ENCODE measurements at regions not wholly inside any gene's neighbourhood (a gene's known extent, or its start where the extent isn't known, plus 50 kb on each side); places are given as distances from the start of the nearest gene placed in this dataset.
"Not testable (repeated sequence)": the region's sequence is repeated elsewhere in the genome, so short reads cannot be mapped to it uniquely, and the experiment has no call there.

- DNase-seq: not testable (repeated sequence)
These were observed 79.1 kb upstream of the CLDN5 start for GRCh38 chr22:19603346-19603745.

- no peak for DNase-seq
These were observed 79.6 kb upstream of the CLDN5 start for GRCh38 chr22:19603767-19604166.

GRCh38 chr22:19604711-19605268 lies 80.6 kb upstream of the CLDN5 start:
- no peak for DNase-seq

GRCh38 chr22:19605508-19606331 lies 81.5 kb upstream of the CLDN5 start:
- DNase-seq: no peak

GRCh38 chr22:19606332-19607191 lies 82.4 kb upstream of the CLDN5 start:
- DNase-seq: no peak

- DNase-seq: no peak
These were observed 83.2 kb upstream of the CLDN5 start for GRCh38 chr22:19607192-19608002.

- DNase-seq: no peak
These were observed 83.9 kb upstream of the CLDN5 start for GRCh38 chr22:19608003-19608690.

- DNase-seq: not testable (repeated sequence)
These were observed 85.5 kb upstream of the CLDN5 start for GRCh38 chr22:19609753-19610152.

GRCh38 chr22:19610518-19611253 lies 86.5 kb upstream of the CLDN5 start:
- DNase-seq: no peak

- no peak for DNase-seq
These were observed 87.4 kb upstream of the CLDN5 start for GRCh38 chr22:19611590-19611989.

- no peak for DNase-seq
These were observed 88.8 kb upstream of the CLDN5 start for GRCh38 chr22:19612866-19613572.

GRCh38 chr22:19614536-19614863 lies 90.3 kb upstream of the CLDN5 start:
- DNase-seq: no peak

- DNase-seq: no peak
These were observed 90.8 kb upstream of the CLDN5 start for GRCh38 chr22:19615001-19615461.

- no peak for DNase-seq
These were observed 91.8 kb upstream of the CLDN5 start for GRCh38 chr22:19615867-19616581.

- DNase-seq: no peak
These were observed 94.9 kb upstream of the SEPTIN5 start for GRCh38 chr22:19619144-19620009.

- DNase-seq: no peak
These were observed 93.4 kb upstream of the SEPTIN5 start for GRCh38 chr22:19620742-19621371.

GRCh38 chr22:19621373-19622060 lies 92.8 kb upstream of the SEPTIN5 start:
- DNase-seq: no peak

- DNase-seq: no peak
These were observed 92.3 kb upstream of the SEPTIN5 start for GRCh38 chr22:19622061-19622441.

Measured in NCI-H1930 (cell line).